Activated CD4-positive, alpha-beta T cell treated with anti-CD3 and anti-CD28 coated beads, Interleukin-2, amount 50 U/mL, for 16 hours (primary cell): ENCODE measurements at regions not wholly inside any gene's neighbourhood (a gene's known extent, or its start where the extent isn't known, plus 50 kb on each side); places are given as distances from the start of the nearest gene placed in this dataset.

ENCODE experiments used
- DNase-seq: peaks from one replicate; pipeline ENCODE4 v3.0.0-alpha.2; 2020

- peak; percentile 52 for DNase-seq
Measured at GRCh38 chr1:193806079-193807048, 620.0 kb upstream of the B3GALT2 start.

- peak; percentile 43 for DNase-seq
Measured at GRCh38 chr1:193799948-193800690, 613.7 kb upstream of the B3GALT2 start.

GRCh38 chr1:193799371-193799770 is 613.0 kb upstream of the B3GALT2 start:
- DNase-seq, result no peak

- no peak for DNase-seq
Measured at GRCh38 chr1:193794239-193794638, 607.8 kb upstream of the B3GALT2 start.

- no peak for DNase-seq
Measured at GRCh38 chr1:193791746-193792145, 605.3 kb upstream of the B3GALT2 start.

- DNase-seq, result no peak
Measured at GRCh38 chr1:193787061-193787460, 600.6 kb upstream of the B3GALT2 start.

GRCh38 chr1:193785850-193786420 is 599.5 kb upstream of the B3GALT2 start:
- no peak for DNase-seq

- no peak for DNase-seq
Measured at GRCh38 chr1:193774536-193775323, 588.3 kb upstream of the B3GALT2 start.

- no peak for DNase-seq
Measured at GRCh38 chr1:193771596-193771995, 585.2 kb upstream of the B3GALT2 start.

GRCh38 chr1:193769651-193770050 is 583.2 kb upstream of the B3GALT2 start:
- DNase-seq, result no peak

- no peak for DNase-seq
Measured at GRCh38 chr1:193767886-193768285, 581.5 kb upstream of the B3GALT2 start.

- DNase-seq, result no peak
Measured at GRCh38 chr1:193766329-193766728, 579.9 kb upstream of the B3GALT2 start.

GRCh38 chr1:193763266-193763665 is 576.9 kb upstream of the B3GALT2 start:
- no peak for DNase-seq

GRCh38 chr1:193762236-193762635 is 575.8 kb upstream of the B3GALT2 start:
- no peak for DNase-seq

GRCh38 chr1:193755441-193755840 is 569.0 kb upstream of the B3GALT2 start:
- no peak for DNase-seq

GRCh38 chr1:193754732-193755427 is 568.5 kb upstream of the B3GALT2 start:
- no peak for DNase-seq

- no peak for DNase-seq
Measured at GRCh38 chr1:193754151-193754550, 567.7 kb upstream of the B3GALT2 start.

GRCh38 chr1:193753038-193753756 is 566.8 kb upstream of the B3GALT2 start:
- no peak for DNase-seq

- DNase-seq, result no peak
Measured at GRCh38 chr1:193749868-193750267, 563.5 kb upstream of the B3GALT2 start.

- no peak for DNase-seq
Measured at GRCh38 chr1:193747579-193747978, 561.2 kb upstream of the B3GALT2 start.

GRCh38 chr1:193741228-193741627 is 554.8 kb upstream of the B3GALT2 start:
- no peak for DNase-seq
